Fibroblast of skin of right quadriceps (primary cell): ENCODE measurements at regions not wholly inside any gene's neighbourhood (a gene's known extent, or its start where the extent isn't known, plus 50 kb on each side); places are given as distances from the start of the nearest gene placed in this dataset.
A peak's percentile ranks its signal among the peaks of the same experiment; 100 is the strongest.

Experiments used
- DNase-seq: peaks from one replicate; pipeline ENCODE4 v3.0.0-alpha.2; 2013

GRCh38 chr3:124413393-124413792, 316.9 kb upstream of the UMPS start:
- DNase-seq, result no peak

- DNase-seq, result no peak
Observed at GRCh38 chr3:124413989-124414598, 316.2 kb upstream of the UMPS start.

GRCh38 chr3:124415446-124415960, 314.7 kb upstream of the UMPS start:
- no peak for DNase-seq

GRCh38 chr3:124419303-124419702, 310.9 kb upstream of the UMPS start:
- DNase-seq, result no peak

GRCh38 chr3:124420392-124420791, 309.9 kb upstream of the UMPS start:
- DNase-seq, result no peak

GRCh38 chr3:124422805-124423204, 307.4 kb upstream of the UMPS start:
- DNase-seq, result no peak

- DNase-seq, result no peak
Observed at GRCh38 chr3:124424396-124424795, 305.9 kb upstream of the UMPS start.

GRCh38 chr3:124425972-124426371, 304.3 kb upstream of the UMPS start:
- no peak for DNase-seq

GRCh38 chr3:124428372-124429128, 301.7 kb upstream of the UMPS start:
- DNase-seq, result no peak

GRCh38 chr3:124429129-124429815, 301.0 kb upstream of the UMPS start:
- peak; percentile 83 for DNase-seq

- peak; percentile 42 for DNase-seq
Observed at GRCh38 chr3:124431331-124431994, 298.8 kb upstream of the UMPS start.

- DNase-seq, result no peak
Observed at GRCh38 chr3:124434176-124434575, 296.1 kb upstream of the UMPS start.

GRCh38 chr3:124435467-124435866, 294.8 kb upstream of the UMPS start:
- DNase-seq, result no peak

GRCh38 chr3:124438813-124439212, 291.4 kb upstream of the UMPS start:
- DNase-seq, result no peak

GRCh38 chr3:124439603-124440002, 290.6 kb upstream of the UMPS start:
- DNase-seq, result no peak

GRCh38 chr3:124441766-124442165, 288.5 kb upstream of the UMPS start:
- DNase-seq, result no peak

- DNase-seq, result no peak
Observed at GRCh38 chr3:124442463-124442862, 287.8 kb upstream of the UMPS start.

GRCh38 chr3:124443446-124443845, 286.8 kb upstream of the UMPS start:
- no peak for DNase-seq

- DNase-seq, result no peak
Observed at GRCh38 chr3:124444075-124444474, 286.2 kb upstream of the UMPS start.

- no peak for DNase-seq
Observed at GRCh38 chr3:124444896-124445295, 285.4 kb upstream of the UMPS start.

GRCh38 chr3:124447845-124448244, 282.4 kb upstream of the UMPS start:
- DNase-seq, result no peak

GRCh38 chr3:124448954-124449353, 281.3 kb upstream of the UMPS start:
- no peak for DNase-seq

- DNase-seq, result no peak
Observed at GRCh38 chr3:124450366-124450765, 279.9 kb upstream of the UMPS start.
